ENCODE measurements at regions not wholly inside any gene's neighbourhood (a gene's known extent, or its start where the extent isn't known, plus 50 kb on each side); places are given as distances from the start of the nearest gene placed in this dataset.
"Not testable (repeated sequence)": the region's sequence is repeated elsewhere in the genome, so short reads cannot be mapped to it uniquely, and the experiment has no call there.

- not testable (repeated sequence) for H3K36me3 Mint-ChIP-seq; H3K27me3 Mint-ChIP-seq; DNase-seq (ENCODE audit: extremely low spot score, unreplicated experiment); H3K9me3 Mint-ChIP-seq; H3K4me1 Mint-ChIP-seq (ENCODE audit: unreplicated experiment); H3K27ac Mint-ChIP-seq; H3K4me3 Mint-ChIP-seq
Observed at GRCh38 chr16:33657717-33658116, 198.3 kb downstream of the TP53TG3F start.

GRCh38 chr16:33680791-33681190 is 221.4 kb downstream of the TP53TG3F start:
- H3K36me3 Mint-ChIP-seq, H3K9me3 Mint-ChIP-seq: not testable (repeated sequence)

GRCh38 chr16:33700320-33700719 is 240.9 kb downstream of the TP53TG3F start:
- not testable (repeated sequence) for H3K27ac Mint-ChIP-seq; H3K4me1 Mint-ChIP-seq (ENCODE audit: unreplicated experiment); H3K9me3 Mint-ChIP-seq; DNase-seq (ENCODE audit: extremely low spot score, unreplicated experiment); H3K4me3 Mint-ChIP-seq; H3K27me3 Mint-ChIP-seq; H3K36me3 Mint-ChIP-seq

More at GRCh38 chr16:33680791-33681190, 221.4 kb downstream of the TP53TG3F start:
- not testable (repeated sequence) for H3K27ac Mint-ChIP-seq; H3K4me3 Mint-ChIP-seq; H3K27me3 Mint-ChIP-seq; H3K4me1 Mint-ChIP-seq (ENCODE audit: unreplicated experiment); DNase-seq (ENCODE audit: extremely low spot score, unreplicated experiment)

- not testable (repeated sequence) for H3K27ac Mint-ChIP-seq; H3K9me3 Mint-ChIP-seq; H3K36me3 Mint-ChIP-seq; H3K4me3 Mint-ChIP-seq; H3K4me1 Mint-ChIP-seq (ENCODE audit: unreplicated experiment); DNase-seq (ENCODE audit: extremely low spot score, unreplicated experiment); H3K27me3 Mint-ChIP-seq
Observed at GRCh38 chr16:33706845-33707590, 247.6 kb downstream of the TP53TG3F start.

GRCh38 chr16:33707591-33707934 is 248.2 kb downstream of the TP53TG3F start:
- not testable (repeated sequence) for H3K36me3 Mint-ChIP-seq; H3K4me3 Mint-ChIP-seq; H3K27ac Mint-ChIP-seq; H3K9me3 Mint-ChIP-seq; DNase-seq (ENCODE audit: extremely low spot score, unreplicated experiment); H3K4me1 Mint-ChIP-seq (ENCODE audit: unreplicated experiment); H3K27me3 Mint-ChIP-seq

- H3K4me1 Mint-ChIP-seq (ENCODE audit: unreplicated experiment); H3K36me3 Mint-ChIP-seq; H3K27me3 Mint-ChIP-seq; H3K9me3 Mint-ChIP-seq; DNase-seq (ENCODE audit: extremely low spot score, unreplicated experiment); H3K4me3 Mint-ChIP-seq; H3K27ac Mint-ChIP-seq: not testable (repeated sequence)
Observed at GRCh38 chr16:33709856-33710695, 250.7 kb downstream of the TP53TG3F start.

GRCh38 chr16:33710696-33711087 is 251.3 kb downstream of the TP53TG3F start:
- DNase-seq (ENCODE audit: extremely low spot score, unreplicated experiment); H3K4me3 Mint-ChIP-seq; H3K36me3 Mint-ChIP-seq; H3K4me1 Mint-ChIP-seq (ENCODE audit: unreplicated experiment); H3K9me3 Mint-ChIP-seq; H3K27ac Mint-ChIP-seq; H3K27me3 Mint-ChIP-seq: not testable (repeated sequence)

GRCh38 chr16:33711616-33712015 is 252.2 kb downstream of the TP53TG3F start:
- H3K4me3 Mint-ChIP-seq; DNase-seq (ENCODE audit: extremely low spot score, unreplicated experiment); H3K9me3 Mint-ChIP-seq; H3K36me3 Mint-ChIP-seq; H3K4me1 Mint-ChIP-seq (ENCODE audit: unreplicated experiment); H3K27ac Mint-ChIP-seq; H3K27me3 Mint-ChIP-seq: not testable (repeated sequence)

GRCh38 chr16:33712308-33712707 is 252.9 kb downstream of the TP53TG3F start:
- H3K4me3 Mint-ChIP-seq; H3K9me3 Mint-ChIP-seq; H3K4me1 Mint-ChIP-seq (ENCODE audit: unreplicated experiment); H3K27ac Mint-ChIP-seq; H3K27me3 Mint-ChIP-seq; DNase-seq (ENCODE audit: extremely low spot score, unreplicated experiment); H3K36me3 Mint-ChIP-seq: not testable (repeated sequence)

- H3K27ac Mint-ChIP-seq; H3K4me3 Mint-ChIP-seq; H3K36me3 Mint-ChIP-seq; H3K27me3 Mint-ChIP-seq; H3K9me3 Mint-ChIP-seq; H3K4me1 Mint-ChIP-seq (ENCODE audit: unreplicated experiment); DNase-seq (ENCODE audit: extremely low spot score, unreplicated experiment): not testable (repeated sequence)
Observed at GRCh38 chr16:33712851-33713709, 253.7 kb downstream of the TP53TG3F start.

GRCh38 chr16:33713710-33714538 is 254.5 kb downstream of the TP53TG3F start:
- not testable (repeated sequence) for H3K4me1 Mint-ChIP-seq (ENCODE audit: unreplicated experiment); H3K9me3 Mint-ChIP-seq; H3K36me3 Mint-ChIP-seq; DNase-seq (ENCODE audit: extremely low spot score, unreplicated experiment); H3K4me3 Mint-ChIP-seq; H3K27me3 Mint-ChIP-seq; H3K27ac Mint-ChIP-seq

GRCh38 chr16:33731167-33731566 is 271.8 kb downstream of the TP53TG3F start:
- not testable (repeated sequence) for DNase-seq (ENCODE audit: extremely low spot score, unreplicated experiment); H3K27ac Mint-ChIP-seq; H3K36me3 Mint-ChIP-seq; H3K9me3 Mint-ChIP-seq; H3K27me3 Mint-ChIP-seq; H3K4me3 Mint-ChIP-seq; H3K4me1 Mint-ChIP-seq (ENCODE audit: unreplicated experiment)

GRCh38 chr16:33734650-33735049 is 275.2 kb downstream of the TP53TG3F start:
- not testable (repeated sequence) for DNase-seq (ENCODE audit: extremely low spot score, unreplicated experiment); H3K4me3 Mint-ChIP-seq; H3K27me3 Mint-ChIP-seq; H3K36me3 Mint-ChIP-seq; H3K9me3 Mint-ChIP-seq; H3K27ac Mint-ChIP-seq; H3K4me1 Mint-ChIP-seq (ENCODE audit: unreplicated experiment)
